GM12878 (cell line): ENCODE measurements at regions not wholly inside any gene's neighbourhood (a gene's known extent, or its start where the extent isn't known, plus 50 kb on each side); places are given as distances from the start of the nearest gene placed in this dataset.

Source experiments
- ATAC-seq: fragments of 200-7000 bp; cut with Tn5 transposase; 3 replicates; pipeline ENCODE4 v1.9.1; 2020; ENCODE audit warnings: mild to moderate bottlenecking, moderate library complexity
- BruUV-seq: library from RNA; stranded (reverse); fragments of 400-500 nt; replicated peaks from 2 replicates; lab custom pipeline; 2021; lab: Mats Ljungman, UMichigan
- CTCF ChIA-PET: fragments of 300-600 bp; sonication (Branson Sonifier 250); formaldehyde crosslinking; extraction: SDS; loops from one replicate; lab custom pipeline; 2021; ENCODE audit warnings: inconsistent platforms; lab: Yijun Ruan, JAX
- POLR2A ChIA-PET: fragments of 350-600 bp; formaldehyde crosslinking; extraction: SDS; loops from one replicate; lab custom pipeline; 2021; ENCODE audit warnings: inconsistent platforms; lab: Charles Lee
- RAD21 ChIA-PET: fragments of 300-600 bp; sonication (Branson Sonifier 250); formaldehyde crosslinking; loops from one replicate; lab custom pipeline; 2023; ENCODE audit warnings: antibody characterized with exemption; ENCODE audit not compliant: unreplicated experiment; lab: Charles Lee
- SMC1A ChIA-PET: fragments of 300-600 bp; sonication (Branson Sonifier 250); formaldehyde crosslinking; loops from one replicate; lab custom pipeline; 2023; ENCODE audit not compliant: unreplicated experiment, uncharacterized antibody; lab: Charles Lee
- DNase-seq: peaks from one replicate; pipeline ENCODE4 v3.0.0-alpha.2; 2011; ENCODE audit warnings: low read depth, low spot score
- FAIRE-seq: peaks from 3 replicates; lab custom pipeline; 2011; peaks lifted over from hg19 to GRCh38; lab: Jason Lieb, UNC
- H2AFZ ChIP-seq: 2 replicates; pipeline ENCODE4 v1.6.0; 2011; ENCODE audit warnings: low read depth, low read length, control low read depth; ENCODE audit not compliant: control insufficient read depth
- H3K27ac ChIP-seq: 2 replicates; pipeline ENCODE4 v1.5.1; 2011; ENCODE audit warnings: control low read depth; ENCODE audit not compliant: control insufficient read depth, insufficient read depth
- H3K27me3 ChIP-seq, 2 experiments: replicated peaks in 1 of 2; 2 replicates each; pipeline versions ENCODE4 v1.6.0 to v1.6.1; 2011; ENCODE audit warnings: low read length in 1 of 2; ENCODE audit not compliant: control insufficient read depth in 2 of 2, insufficient read depth in 2 of 2
- H3K36me3 ChIP-seq, 2 experiments: 2 replicates each; pipeline ENCODE4 v1.5.1; 2011; ENCODE audit warnings: low read length in 1 of 2; ENCODE audit not compliant: control insufficient read depth in 2 of 2, insufficient read depth in 2 of 2
- H3K4me1 ChIP-seq: 2 replicates; pipeline ENCODE4 v1.6.1; 2011; ENCODE audit warnings: mild to moderate bottlenecking, low read length, moderate library complexity, mixed read lengths; ENCODE audit not compliant: control insufficient read depth, insufficient read depth
- H3K4me2 ChIP-seq: 2 replicates; pipeline ENCODE4 v1.6.0; 2011; ENCODE audit warnings: control low read depth; ENCODE audit not compliant: control insufficient read depth, insufficient read depth
- H3K4me3 ChIP-seq: fragments of 200-600 bp; sonication (generic); 2 replicates; pipeline ENCODE4 v1.5.1; 2016
- H3K79me2 ChIP-seq: 2 replicates; pipeline ENCODE4 v1.6.0; 2011; ENCODE audit warnings: low read length; ENCODE audit not compliant: control insufficient read depth, insufficient read depth
- H3K9ac ChIP-seq: 2 replicates; pipeline ENCODE4 v1.8.0; 2011; ENCODE audit warnings: low read length, control low read depth, mixed read lengths; ENCODE audit not compliant: control insufficient read depth, insufficient read depth
- H3K9me3 ChIP-seq: replicated peaks from 3 replicates; pipeline ENCODE4 v1.5.1; 2011; ENCODE audit warnings: mild to moderate bottlenecking, low read length; ENCODE audit not compliant: control insufficient read depth, insufficient read depth
- H4K20me1 ChIP-seq: 2 replicates; pipeline ENCODE4 v1.6.0; 2011; ENCODE audit not compliant: control insufficient read depth, insufficient read depth
- CBFB ChIP-seq: IDR thresholded peaks from 2 replicates; pipeline ENCODE4 v1.6.1; 2016; ENCODE audit warnings: antibody characterized with exemption, low read depth
- DPF2 ChIP-seq: fragments of 450-650 bp; IDR thresholded peaks from 2 replicates; pipeline ENCODE4 v1.6.1; 2017; ENCODE audit warnings: mild to moderate bottlenecking
- HDGF ChIP-seq: fragments of 450-650 bp; IDR thresholded peaks from 2 replicates; pipeline ENCODE4 v1.6.1; 2016; ENCODE audit warnings: antibody characterized with exemption
- IRF4 ChIP-seq: IDR thresholded peaks from 2 replicates; pipeline ENCODE4 v1.6.1; 2011; ENCODE audit warnings: low read depth, low read length
- MEF2A ChIP-seq: IDR thresholded peaks from 2 replicates; pipeline ENCODE4 v1.6.1; 2011; ENCODE audit warnings: low read depth, mild to moderate bottlenecking, low read length, moderate library complexity; ENCODE audit not compliant: insufficient read depth
- MTA2 ChIP-seq: fragments of 450-650 bp; IDR thresholded peaks from 2 replicates; pipeline ENCODE4 v1.6.1; 2016; ENCODE audit warnings: low read depth, mild to moderate bottlenecking, moderate library complexity
- NFXL1 ChIP-seq: fragments of 450-650 bp; IDR thresholded peaks from 2 replicates; pipeline ENCODE4 v1.6.1; 2017; ENCODE audit warnings: antibody characterized with exemption, mild to moderate bottlenecking, borderline replicate concordance
- WGBS: methylation state at CpG from one replicate; pipeline ENCODE4 v1.1.6; 2016; ENCODE audit warnings: low lambda C conversion rate; ENCODE audit not compliant: insufficient replicate concordance, insufficient coverage; ENCODE audit errors: missing lambda C conversion rate; 5-methylcytosine and 5-hydroxymethylcytosine counted together
- in situ Hi-C: fragments of 300-500 bp; cut with MboI; formaldehyde crosslinking; loops from 9 replicates; pipeline ENCODE4 v1.14.3; 2018; ENCODE audit warnings: mixed read lengths
- intact Hi-C: fragments of 100-400 bp; cut with micrococcal nuclease; formaldehyde crosslinking; loops from one replicate; pipeline ENCODE4 v1.14.2; 2022; ENCODE audit not compliant: unreplicated experiment
- TF ChIP-seq, protein P1 (sequence below): fragments of 450-650 bp; formaldehyde crosslinking; IDR thresholded peaks from 2 replicates; pipeline ENCODE4 v1.4.0; 2022; ENCODE audit warnings: mild to moderate bottlenecking, moderate library complexity
- TF ChIP-seq, protein P2 (sequence below): fragments of 450-650 bp; IDR thresholded peaks from 2 replicates; pipeline ENCODE4 v1.6.1; 2017; ENCODE audit warnings: antibody characterized with exemption, mild to moderate bottlenecking, moderate library complexity
- TF ChIP-seq, protein P3 (sequence below): fragments of 450-650 bp; IDR thresholded peaks from 2 replicates; pipeline ENCODE4 v1.6.1; 2017; ENCODE audit warnings: low read depth, mild to moderate bottlenecking, moderate library complexity

DNA sequence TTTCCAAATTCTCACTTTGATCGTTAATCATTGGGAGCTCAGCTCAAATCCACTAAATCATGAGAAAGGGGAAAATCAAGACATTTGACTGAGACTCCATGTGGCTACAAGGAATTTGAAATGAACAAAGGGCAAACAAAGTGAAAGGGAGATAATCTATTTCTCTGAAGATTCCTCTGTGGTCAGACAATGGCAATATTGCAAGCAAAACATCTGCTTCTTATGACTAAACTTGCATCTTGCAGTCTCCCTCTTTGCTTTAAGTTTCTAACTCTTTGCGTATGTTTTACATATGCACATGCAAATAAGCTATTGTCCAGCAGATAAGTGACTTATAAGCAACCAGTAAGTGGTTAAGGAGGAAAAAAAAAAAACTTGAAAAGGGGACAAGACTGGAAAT is 299.1 kb upstream of the NXPH2 start:
- intact Hi-C loops (no loop called here), in situ Hi-C loops (no loop called here)
- H3K27me3 ChIP-seq: no peaks in the 10 kb centered on the region
- RAD21 ChIA-PET: no interaction called here
- TF ChIP-seq, protein P1, sequence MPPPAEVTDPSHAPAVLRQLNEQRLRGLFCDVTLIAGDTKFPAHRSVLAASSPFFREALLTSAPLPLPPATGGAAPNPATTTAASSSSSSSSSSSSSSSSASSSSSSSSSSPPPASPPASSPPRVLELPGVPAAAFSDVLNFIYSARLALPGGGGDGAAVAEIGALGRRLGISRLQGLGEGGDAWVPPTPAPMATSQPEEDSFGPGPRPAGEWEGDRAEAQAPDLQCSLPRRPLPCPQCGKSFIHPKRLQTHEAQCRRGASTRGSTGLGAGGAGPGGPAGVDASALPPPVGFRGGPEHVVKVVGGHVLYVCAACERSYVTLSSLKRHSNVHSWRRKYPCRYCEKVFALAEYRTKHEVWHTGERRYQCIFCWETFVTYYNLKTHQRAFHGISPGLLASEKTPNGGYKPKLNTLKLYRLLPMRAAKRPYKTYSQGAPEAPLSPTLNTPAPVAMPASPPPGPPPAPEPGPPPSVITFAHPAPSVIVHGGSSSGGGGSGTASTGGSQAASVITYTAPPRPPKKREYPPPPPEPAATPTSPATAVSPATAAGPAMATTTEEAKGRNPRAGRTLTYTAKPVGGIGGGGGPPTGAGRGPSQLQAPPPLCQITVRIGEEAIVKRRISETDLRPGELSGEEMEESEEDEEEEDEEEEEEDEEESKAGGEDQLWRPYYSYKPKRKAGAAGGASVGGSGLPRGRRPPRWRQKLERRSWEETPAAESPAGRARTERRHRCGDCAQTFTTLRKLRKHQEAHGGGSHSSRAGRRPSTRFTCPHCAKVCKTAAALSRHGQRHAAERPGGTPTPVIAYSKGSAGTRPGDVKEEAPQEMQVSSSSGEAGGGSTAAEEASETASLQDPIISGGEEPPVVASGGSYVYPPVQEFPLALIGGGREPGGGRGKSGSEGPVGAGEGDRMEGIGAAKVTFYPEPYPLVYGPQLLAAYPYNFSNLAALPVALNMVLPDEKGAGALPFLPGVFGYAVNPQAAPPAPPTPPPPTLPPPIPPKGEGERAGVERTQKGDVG: no peak
- no peak for TF ChIP-seq DPF2
- TF ChIP-seq IRF4: no peak
- TF ChIP-seq MTA2: no peak
- POLR2A ChIA-PET: interaction anchor here (0.6 kb wide), 1 partner anchor 31 kb away, joined by 4 read pairs; no protein-coding TSS in a partner anchor
- WGBS: 19% methylated on average over 2 of the region's 2 CpGs
- H3K27ac ChIP-seq: no peak overlapping the region
- H3K4me3 ChIP-seq: no peak overlapping the region
- CTCF ChIA-PET: no interaction called here
- FAIRE-seq (no peak), ATAC-seq (no peak), DNase-seq (no peak)
- H2AFZ ChIP-seq: no peak overlapping the region
- SMC1A ChIA-PET: no interaction called here
- no peaks in the 10 kb centered on the region for H3K4me1 ChIP-seq
- H3K36me3 ChIP-seq: no peaks in the 10 kb centered on the region
- H3K9ac ChIP-seq: no peak overlapping the region
- no peaks in the 10 kb centered on the region for H4K20me1 ChIP-seq
- no peaks in the 10 kb centered on the region for H3K9me3 ChIP-seq
- no peaks in the 10 kb centered on the region for H3K79me2 ChIP-seq
- no peak overlapping the region for H3K4me2 ChIP-seq
- BruUV-seq: no TSS peak

DNA sequence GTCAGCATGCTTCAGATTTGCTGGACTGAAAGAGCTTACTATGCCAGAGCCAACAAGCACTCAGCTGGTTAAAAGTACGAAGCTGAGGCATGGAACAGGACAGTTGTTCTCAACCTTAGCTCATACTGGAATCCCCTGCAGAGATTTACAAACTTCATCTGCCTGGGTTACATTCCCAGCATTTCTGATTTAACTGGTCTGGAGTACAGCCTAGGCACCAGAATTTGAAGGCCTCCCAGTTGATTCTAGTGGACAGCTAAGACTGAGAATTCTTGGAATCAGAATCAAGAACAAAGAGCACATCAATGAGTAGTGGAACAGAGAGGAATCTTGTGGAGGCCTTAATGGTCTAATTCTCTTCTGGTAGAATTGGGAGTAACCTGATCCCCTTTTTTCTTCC is 298.2 kb upstream of the NXPH2 start:
- H3K36me3 ChIP-seq: no peaks in the 10 kb centered on the region
- H3K4me1 ChIP-seq: no peaks in the 10 kb centered on the region
- TF ChIP-seq NFXL1: no peak
- no peak for TF ChIP-seq HDGF
- TF ChIP-seq CBFB: no peak
- TF ChIP-seq, protein P2, sequence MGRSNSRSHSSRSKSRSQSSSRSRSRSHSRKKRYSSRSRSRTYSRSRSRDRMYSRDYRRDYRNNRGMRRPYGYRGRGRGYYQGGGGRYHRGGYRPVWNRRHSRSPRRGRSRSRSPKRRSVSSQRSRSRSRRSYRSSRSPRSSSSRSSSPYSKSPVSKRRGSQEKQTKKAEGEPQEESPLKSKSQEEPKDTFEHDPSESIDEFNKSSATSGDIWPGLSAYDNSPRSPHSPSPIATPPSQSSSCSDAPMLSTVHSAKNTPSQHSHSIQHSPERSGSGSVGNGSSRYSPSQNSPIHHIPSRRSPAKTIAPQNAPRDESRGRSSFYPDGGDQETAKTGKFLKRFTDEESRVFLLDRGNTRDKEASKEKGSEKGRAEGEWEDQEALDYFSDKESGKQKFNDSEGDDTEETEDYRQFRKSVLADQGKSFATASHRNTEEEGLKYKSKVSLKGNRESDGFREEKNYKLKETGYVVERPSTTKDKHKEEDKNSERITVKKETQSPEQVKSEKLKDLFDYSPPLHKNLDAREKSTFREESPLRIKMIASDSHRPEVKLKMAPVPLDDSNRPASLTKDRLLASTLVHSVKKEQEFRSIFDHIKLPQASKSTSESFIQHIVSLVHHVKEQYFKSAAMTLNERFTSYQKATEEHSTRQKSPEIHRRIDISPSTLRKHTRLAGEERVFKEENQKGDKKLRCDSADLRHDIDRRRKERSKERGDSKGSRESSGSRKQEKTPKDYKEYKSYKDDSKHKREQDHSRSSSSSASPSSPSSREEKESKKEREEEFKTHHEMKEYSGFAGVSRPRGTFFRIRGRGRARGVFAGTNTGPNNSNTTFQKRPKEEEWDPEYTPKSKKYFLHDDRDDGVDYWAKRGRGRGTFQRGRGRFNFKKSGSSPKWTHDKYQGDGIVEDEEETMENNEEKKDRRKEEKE: no peak
- TF ChIP-seq, protein P3, sequence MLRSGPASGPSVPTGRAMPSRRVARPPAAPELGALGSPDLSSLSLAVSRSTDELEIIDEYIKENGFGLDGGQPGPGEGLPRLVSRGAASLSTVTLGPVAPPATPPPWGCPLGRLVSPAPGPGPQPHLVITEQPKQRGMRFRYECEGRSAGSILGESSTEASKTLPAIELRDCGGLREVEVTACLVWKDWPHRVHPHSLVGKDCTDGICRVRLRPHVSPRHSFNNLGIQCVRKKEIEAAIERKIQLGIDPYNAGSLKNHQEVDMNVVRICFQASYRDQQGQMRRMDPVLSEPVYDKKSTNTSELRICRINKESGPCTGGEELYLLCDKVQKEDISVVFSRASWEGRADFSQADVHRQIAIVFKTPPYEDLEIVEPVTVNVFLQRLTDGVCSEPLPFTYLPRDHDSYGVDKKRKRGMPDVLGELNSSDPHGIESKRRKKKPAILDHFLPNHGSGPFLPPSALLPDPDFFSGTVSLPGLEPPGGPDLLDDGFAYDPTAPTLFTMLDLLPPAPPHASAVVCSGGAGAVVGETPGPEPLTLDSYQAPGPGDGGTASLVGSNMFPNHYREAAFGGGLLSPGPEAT: no peak
- no peak for TF ChIP-seq MEF2A
- intact Hi-C loops: no loop called here
- BruUV-seq: no TSS peak
- no peak overlapping the region for H3K4me3 ChIP-seq
- no peak overlapping the region for H2AFZ ChIP-seq
- POLR2A ChIA-PET: no interaction called here
- no peak for FAIRE-seq
- SMC1A ChIA-PET: no interaction called here
- in situ Hi-C loops: no loop called here
- RAD21 ChIA-PET: no interaction called here
- H3K27ac ChIP-seq: no peak overlapping the region
- no peaks in the 10 kb centered on the region for H3K9me3 ChIP-seq
- DNase-seq: no peak
- H3K9ac ChIP-seq: no peak overlapping the region
- no peak overlapping the region for H3K4me2 ChIP-seq
- ATAC-seq: no peak
- H3K79me2 ChIP-seq: no peaks in the 10 kb centered on the region
- CTCF ChIA-PET: no interaction called here
- H4K20me1 ChIP-seq: no peaks in the 10 kb centered on the region
- H3K27me3 ChIP-seq: no peaks in the 10 kb centered on the region
- WGBS: 0% methylated on average over 1 of the region's 1 CpG
